A549 (cell line): ENCODE measurements at regions not wholly inside any gene's neighbourhood (a gene's known extent, or its start where the extent isn't known, plus 50 kb on each side); places are given as distances from the start of the nearest gene placed in this dataset.

Source experiments
- ATAC-seq, 2 experiments: fragments of 200-7000 bp in 1 of 2; fragments of >200 bp in 1 of 2; cut with Nextera tagmentation in 1 of 2; cut with Tn5 transposase in 1 of 2; 3 replicates each; pipeline versions ENCODE4 v1.8.0 to v1.9.1; 2018 to 2020; ENCODE audit warnings: mild to moderate bottlenecking in 1 of 2, moderate library complexity in 1 of 2
- CTCF ChIA-PET: fragments of 300-600 bp; sonication (Branson Sonifier 250); formaldehyde crosslinking; extraction: SDS; loops from one replicate; lab custom pipeline; 2021; ENCODE audit warnings: antibody characterized with exemption, inconsistent platforms; lab: Yijun Ruan, JAX
- POLR2A ChIA-PET: fragments of 350-600 bp; formaldehyde crosslinking; extraction: SDS; loops from one replicate; lab custom pipeline; 2021; ENCODE audit warnings: antibody characterized with exemption, inconsistent platforms; lab: Yijun Ruan, JAX
- DNase-seq, 2 experiments: peaks; one replicate each; pipeline versions ENCODE4 v3.0.0 to v3.0.0-alpha.2; 2011 to 2016; ENCODE audit warnings: low read depth in 1 of 2, low spot score in 1 of 2
- FAIRE-seq: peaks from 2 replicates; lab custom pipeline; 2011; peaks lifted over from hg19 to GRCh38; lab: Jason Lieb, UNC
- H3K27ac ChIP-seq, 2 experiments: fragments of >200 bp; sonication (Bioruptor Twin); formaldehyde crosslinking; 3 replicates each; pipeline ENCODE4 v1.5.1; 2016 to 2017
- H3K4me1 ChIP-seq: fragments of >200 bp; sonication (Bioruptor Twin); formaldehyde crosslinking; 3 replicates; pipeline ENCODE4 v1.6.1; 2016
- H3K4me2 ChIP-seq: fragments of >200 bp; sonication (Bioruptor Twin); formaldehyde crosslinking; 3 replicates; pipeline ENCODE4 v1.6.1; 2016
- H3K4me3 ChIP-seq: fragments of >200 bp; sonication (Bioruptor Twin); formaldehyde crosslinking; 3 replicates; pipeline ENCODE4 v1.5.1; 2016
- H3K9me3 ChIP-seq: fragments of >200 bp; sonication (Bioruptor Twin); formaldehyde crosslinking; 3 replicates; pipeline ENCODE4 v1.6.1; 2016
- BHLHE40 ChIP-seq: IDR thresholded peaks from 2 replicates; pipeline ENCODE4 v1.6.1; 2012; ENCODE audit warnings: low read depth, low read length, inconsistent platforms
- CBX2 ChIP-seq: fragments of 200-600 bp; sonication (generic); IDR thresholded peaks from 2 replicates; pipeline ENCODE4 v1.6.1; 2016; ENCODE audit warnings: low read depth, mild to moderate bottlenecking, borderline replicate concordance
- CBX8 ChIP-seq: fragments of 200-600 bp; sonication (generic); IDR thresholded peaks from 2 replicates; pipeline ENCODE4 v1.6.1; 2016
- CEBPB ChIP-seq, 2 experiments: fragments of >200 bp in 1 of 2; sonication (Bioruptor Twin) in 1 of 2; formaldehyde crosslinking in 1 of 2; IDR thresholded peaks; 2 replicates each; pipeline ENCODE4 v1.6.1; 2012 to 2016
- EHF ChIP-seq: fragments of 250-450 bp; sonication (Bioruptor Pico); IDR thresholded peaks from 2 replicates; pipeline ENCODE4 v1.5.0; 2020; ENCODE audit warnings: mild to moderate bottlenecking
- FOXS1 ChIP-seq: fragments of 250-450 bp; sonication (Bioruptor Pico); IDR thresholded peaks from 2 replicates; pipeline ENCODE4 v1.5.0; 2020; ENCODE audit warnings: mild to moderate bottlenecking, moderate library complexity
- GATA3 ChIP-seq: IDR thresholded peaks from 2 replicates; pipeline ENCODE4 v1.6.1; 2012; ENCODE audit warnings: borderline replicate concordance
- HDAC2 ChIP-seq: fragments of 200-600 bp; sonication (generic); IDR thresholded peaks from 2 replicates; pipeline ENCODE4 v1.6.1; 2016
- HOXA7 ChIP-seq: fragments of 250-450 bp; sonication (Bioruptor Pico); IDR thresholded peaks from 2 replicates; pipeline ENCODE4 v1.5.0; 2020; ENCODE audit warnings: mild to moderate bottlenecking, moderate library complexity
- HOXB13 ChIP-seq: fragments of 250-450 bp; sonication (Bioruptor Pico); IDR thresholded peaks from 2 replicates; pipeline ENCODE4 v1.5.0; 2020; ENCODE audit warnings: low read depth, mild to moderate bottlenecking, moderate library complexity
- KDM1A ChIP-seq: fragments of 200-600 bp; sonication (generic); IDR thresholded peaks from 2 replicates; pipeline ENCODE4 v1.6.1; 2016; ENCODE audit warnings: low read depth, mild to moderate bottlenecking
- KDM5A ChIP-seq: fragments of 200-600 bp; sonication (generic); IDR thresholded peaks from 2 replicates; pipeline ENCODE4 v1.6.1; 2016; ENCODE audit warnings: antibody characterized with exemption, mild to moderate bottlenecking
- MYC ChIP-seq: IDR thresholded peaks from 2 replicates; pipeline ENCODE4 v1.6.1; 2012; ENCODE audit warnings: mild to moderate bottlenecking, inconsistent platforms, low read length, improper control_type of control experiment, borderline replicate concordance
- PHF8 ChIP-seq: fragments of 200-600 bp; sonication (generic); IDR thresholded peaks from 2 replicates; pipeline ENCODE4 v1.6.1; 2016; ENCODE audit warnings: low read depth, mild to moderate bottlenecking, antibody characterized with exemption, moderate library complexity, borderline replicate concordance
- POLR2AphosphoS2 ChIP-seq: conservative IDR thresholded peaks from 2 replicates; pipeline ENCODE4 v1.6.1; 2012; ENCODE audit warnings: low read length, improper control_type of control experiment, inconsistent platforms
- RNF2 ChIP-seq: fragments of 200-600 bp; sonication (generic); IDR thresholded peaks from 2 replicates; pipeline ENCODE4 v1.6.1; 2016; ENCODE audit warnings: low read depth, mild to moderate bottlenecking, antibody characterized with exemption, moderate library complexity, borderline replicate concordance
- TP53 ChIP-seq: fragments of 250-450 bp; sonication (Bioruptor Pico); IDR thresholded peaks from 2 replicates; pipeline ENCODE4 v1.5.0; 2021; ENCODE audit warnings: mild to moderate bottlenecking, moderate library complexity
- ZNF302 ChIP-seq: fragments of 250-450 bp; sonication (Bioruptor Pico); IDR thresholded peaks from 2 replicates; pipeline ENCODE4 v1.9.0; 2021; ENCODE audit warnings: inconsistent platforms, mild to moderate bottlenecking, moderate library complexity
- ZSCAN20 ChIP-seq: fragments of 250-450 bp; sonication (Bioruptor Pico); IDR thresholded peaks from 2 replicates; pipeline ENCODE4 v1.8.0; 2022; ENCODE audit warnings: mild to moderate bottlenecking, moderate library complexity
- WGBS: methylation state at CpG from one replicate; pipeline ENCODE4 v1.1.6; 2017; ENCODE audit errors: missing lambda C conversion rate; 5-methylcytosine and 5-hydroxymethylcytosine counted together
- TF ChIP-seq, protein P1 (sequence below): fragments of 150-350 bp; IDR thresholded peaks from 2 replicates; pipeline ENCODE4 v1.6.1; 2014; ENCODE audit warnings: low read depth, mild to moderate bottlenecking, low read length
- TF ChIP-seq, protein P2 (sequence below): fragments of 200-600 bp; sonication (generic); IDR thresholded peaks from 2 replicates; pipeline ENCODE4 v1.6.1; 2016; ENCODE audit warnings: antibody characterized with exemption, mild to moderate bottlenecking, moderate library complexity
- TF ChIP-seq, protein P3 (sequence below): fragments of >200 bp; sonication (Bioruptor Twin); formaldehyde crosslinking; IDR thresholded peaks from 2 replicates; pipeline ENCODE4 v1.6.1; 2016
- TF ChIP-seq, protein P4 (sequence below): IDR thresholded peaks from 2 replicates; pipeline ENCODE4 v1.6.1; 2012
- TF ChIP-seq, protein P5 (sequence below): fragments of >200 bp; sonication (Bioruptor Twin); formaldehyde crosslinking; IDR thresholded peaks from 3 replicates; pipeline ENCODE4 v1.5.1; 2016
- TF ChIP-seq, protein P6 (sequence below): fragments of 250-450 bp; sonication (Bioruptor Pico); IDR thresholded peaks from 2 replicates; pipeline ENCODE4 v1.5.0; 2020; ENCODE audit warnings: low read depth, mild to moderate bottlenecking, moderate library complexity

DNA sequence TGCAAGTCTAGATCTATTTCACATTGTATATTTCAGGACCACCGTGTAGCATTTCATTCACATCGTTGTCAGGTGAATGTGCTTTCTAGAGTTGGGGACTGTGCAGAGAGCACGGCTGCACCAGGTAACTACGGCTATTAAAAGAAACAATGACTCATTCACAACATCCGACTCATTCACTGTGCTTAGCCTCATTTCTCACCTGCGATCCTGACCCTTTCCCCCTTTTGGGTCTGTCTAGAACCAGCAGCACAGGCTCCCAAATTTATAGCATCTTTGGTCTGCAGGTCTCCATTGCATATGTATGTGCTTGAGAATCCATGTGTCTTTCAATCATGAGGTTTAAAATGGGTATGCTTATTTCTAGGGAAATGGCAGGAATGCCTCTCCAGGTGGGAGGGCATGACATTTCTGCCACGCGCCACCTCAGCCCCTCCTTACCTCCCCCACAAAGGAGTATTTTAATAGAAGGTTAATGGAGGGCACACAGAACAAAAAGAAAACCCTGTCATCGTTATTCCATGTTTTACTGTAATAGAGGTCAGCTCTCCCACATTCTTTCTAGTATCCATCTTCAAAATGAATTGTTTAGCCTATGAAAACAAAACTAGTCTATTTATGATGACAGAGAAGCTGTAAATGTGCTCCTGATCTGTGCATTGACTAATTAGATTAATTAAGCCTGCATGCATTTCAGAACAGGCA, 246.7 kb upstream of the EPHA4 start:
- H3K27ac ChIP-seq, result no peak overlapping the region
- DNase-seq, result no peak
- ATAC-seq, result no peak; a peak in 1 of 6 replicates
- 23% methylated on average over 9 of the region's 9 CpGs for WGBS
- no peak overlapping the region for H3K4me2 ChIP-seq
- H3K9me3 ChIP-seq, result 0 out of 3 replicates have a peak, but pooled peaks cover 2% of the 10 kb centered on the region
- POLR2A ChIA-PET, result no interaction called here
- H3K4me1 ChIP-seq, result no peaks in the 10 kb centered on the region
- H3K4me3 ChIP-seq, result no peak overlapping the region
- TF ChIP-seq HOXB13 (CRISPR knock-in tag) (no peak), KDM1A (no peak), CBX8 (no peak), PHF8 (no peak), CBX2 (no peak), RNF2 (no peak), ZNF302 (no peak), HOXA7 (CRISPR knock-in tag) (no peak), MYC (no peak), ZSCAN20 (no peak), CEBPB (IDR thresholded peaks at IDR 0.05) (no peak), FOXS1 (CRISPR knock-in tag) (no peak), GATA3 (no peak)
- TF ChIP-seq, protein P1, sequence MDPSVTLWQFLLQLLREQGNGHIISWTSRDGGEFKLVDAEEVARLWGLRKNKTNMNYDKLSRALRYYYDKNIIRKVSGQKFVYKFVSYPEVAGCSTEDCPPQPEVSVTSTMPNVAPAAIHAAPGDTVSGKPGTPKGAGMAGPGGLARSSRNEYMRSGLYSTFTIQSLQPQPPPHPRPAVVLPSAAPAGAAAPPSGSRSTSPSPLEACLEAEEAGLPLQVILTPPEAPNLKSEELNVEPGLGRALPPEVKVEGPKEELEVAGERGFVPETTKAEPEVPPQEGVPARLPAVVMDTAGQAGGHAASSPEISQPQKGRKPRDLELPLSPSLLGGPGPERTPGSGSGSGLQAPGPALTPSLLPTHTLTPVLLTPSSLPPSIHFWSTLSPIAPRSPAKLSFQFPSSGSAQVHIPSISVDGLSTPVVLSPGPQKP, result no peak
- TF ChIP-seq, protein P2, sequence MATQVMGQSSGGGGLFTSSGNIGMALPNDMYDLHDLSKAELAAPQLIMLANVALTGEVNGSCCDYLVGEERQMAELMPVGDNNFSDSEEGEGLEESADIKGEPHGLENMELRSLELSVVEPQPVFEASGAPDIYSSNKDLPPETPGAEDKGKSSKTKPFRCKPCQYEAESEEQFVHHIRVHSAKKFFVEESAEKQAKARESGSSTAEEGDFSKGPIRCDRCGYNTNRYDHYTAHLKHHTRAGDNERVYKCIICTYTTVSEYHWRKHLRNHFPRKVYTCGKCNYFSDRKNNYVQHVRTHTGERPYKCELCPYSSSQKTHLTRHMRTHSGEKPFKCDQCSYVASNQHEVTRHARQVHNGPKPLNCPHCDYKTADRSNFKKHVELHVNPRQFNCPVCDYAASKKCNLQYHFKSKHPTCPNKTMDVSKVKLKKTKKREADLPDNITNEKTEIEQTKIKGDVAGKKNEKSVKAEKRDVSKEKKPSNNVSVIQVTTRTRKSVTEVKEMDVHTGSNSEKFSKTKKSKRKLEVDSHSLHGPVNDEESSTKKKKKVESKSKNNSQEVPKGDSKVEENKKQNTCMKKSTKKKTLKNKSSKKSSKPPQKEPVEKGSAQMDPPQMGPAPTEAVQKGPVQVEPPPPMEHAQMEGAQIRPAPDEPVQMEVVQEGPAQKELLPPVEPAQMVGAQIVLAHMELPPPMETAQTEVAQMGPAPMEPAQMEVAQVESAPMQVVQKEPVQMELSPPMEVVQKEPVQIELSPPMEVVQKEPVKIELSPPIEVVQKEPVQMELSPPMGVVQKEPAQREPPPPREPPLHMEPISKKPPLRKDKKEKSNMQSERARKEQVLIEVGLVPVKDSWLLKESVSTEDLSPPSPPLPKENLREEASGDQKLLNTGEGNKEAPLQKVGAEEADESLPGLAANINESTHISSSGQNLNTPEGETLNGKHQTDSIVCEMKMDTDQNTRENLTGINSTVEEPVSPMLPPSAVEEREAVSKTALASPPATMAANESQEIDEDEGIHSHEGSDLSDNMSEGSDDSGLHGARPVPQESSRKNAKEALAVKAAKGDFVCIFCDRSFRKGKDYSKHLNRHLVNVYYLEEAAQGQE, result no peak
- TF ChIP-seq, protein P3, sequence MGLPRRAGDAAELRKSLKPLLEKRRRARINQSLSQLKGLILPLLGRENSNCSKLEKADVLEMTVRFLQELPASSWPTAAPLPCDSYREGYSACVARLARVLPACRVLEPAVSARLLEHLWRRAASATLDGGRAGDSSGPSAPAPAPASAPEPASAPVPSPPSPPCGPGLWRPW, result no peak
- TF ChIP-seq, protein P4, sequence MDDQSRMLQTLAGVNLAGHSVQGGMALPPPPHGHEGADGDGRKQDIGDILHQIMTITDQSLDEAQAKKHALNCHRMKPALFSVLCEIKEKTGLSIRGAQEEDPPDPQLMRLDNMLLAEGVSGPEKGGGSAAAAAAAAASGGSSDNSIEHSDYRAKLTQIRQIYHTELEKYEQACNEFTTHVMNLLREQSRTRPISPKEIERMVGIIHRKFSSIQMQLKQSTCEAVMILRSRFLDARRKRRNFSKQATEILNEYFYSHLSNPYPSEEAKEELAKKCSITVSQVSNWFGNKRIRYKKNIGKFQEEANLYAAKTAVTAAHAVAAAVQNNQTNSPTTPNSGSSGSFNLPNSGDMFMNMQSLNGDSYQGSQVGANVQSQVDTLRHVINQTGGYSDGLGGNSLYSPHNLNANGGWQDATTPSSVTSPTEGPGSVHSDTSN, result no peak
- TF ChIP-seq, all 56 proteins: peak for 0
- CTCF ChIA-PET, result no interaction called here
- FAIRE-seq, result no peak

DNA sequence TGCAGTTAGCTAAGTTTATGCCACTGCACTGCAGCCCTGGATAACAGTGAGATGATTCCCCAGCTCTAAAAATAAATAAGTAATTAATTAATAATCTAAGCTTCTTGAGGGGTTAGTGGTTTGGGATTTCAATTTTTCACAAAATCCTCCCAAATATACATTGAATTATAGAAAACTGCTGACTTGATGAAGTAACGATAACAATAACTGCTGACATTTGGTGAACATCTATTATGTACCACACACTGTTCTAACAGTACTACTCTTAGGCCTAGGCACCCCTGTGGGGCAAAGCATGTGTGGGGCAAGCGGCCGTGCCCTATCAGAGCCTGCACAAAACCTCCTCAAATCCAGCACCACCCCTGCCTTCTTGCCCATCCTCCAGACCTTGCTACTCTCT, 245.8 kb upstream of the EPHA4 start:
- ATAC-seq, result no peak
- 45% methylated on average over 3 of the region's 3 CpGs for WGBS
- Histone ChIP-seq H3K4me2 (no peak overlapping the region), H3K27ac (no peak overlapping the region), H3K4me3 (no peak overlapping the region), H3K9me3 (0 out of 3 replicates have a peak, but pooled peaks cover 2% of the 10 kb centered on the region), H3K4me1 (no peaks in the 10 kb centered on the region)
- DNase-seq, result no peak
- no peak for FAIRE-seq
- ChIA-PET POLR2A (no interaction called here), CTCF (no interaction called here)
- TF ChIP-seq HDAC2 (no peak), PHF8 (no peak), POLR2AphosphoS2 (no peak), BHLHE40 (no peak), CEBPB (IDR thresholded peaks at IDR 0.05) (no peak), KDM5A (no peak), TP53 (CRISPR knock-in tag) (no peak), EHF (CRISPR knock-in tag) (no peak), FOXS1 (CRISPR knock-in tag) (no peak)
- TF ChIP-seq, protein P2, result no peak
- TF ChIP-seq, protein P5, sequence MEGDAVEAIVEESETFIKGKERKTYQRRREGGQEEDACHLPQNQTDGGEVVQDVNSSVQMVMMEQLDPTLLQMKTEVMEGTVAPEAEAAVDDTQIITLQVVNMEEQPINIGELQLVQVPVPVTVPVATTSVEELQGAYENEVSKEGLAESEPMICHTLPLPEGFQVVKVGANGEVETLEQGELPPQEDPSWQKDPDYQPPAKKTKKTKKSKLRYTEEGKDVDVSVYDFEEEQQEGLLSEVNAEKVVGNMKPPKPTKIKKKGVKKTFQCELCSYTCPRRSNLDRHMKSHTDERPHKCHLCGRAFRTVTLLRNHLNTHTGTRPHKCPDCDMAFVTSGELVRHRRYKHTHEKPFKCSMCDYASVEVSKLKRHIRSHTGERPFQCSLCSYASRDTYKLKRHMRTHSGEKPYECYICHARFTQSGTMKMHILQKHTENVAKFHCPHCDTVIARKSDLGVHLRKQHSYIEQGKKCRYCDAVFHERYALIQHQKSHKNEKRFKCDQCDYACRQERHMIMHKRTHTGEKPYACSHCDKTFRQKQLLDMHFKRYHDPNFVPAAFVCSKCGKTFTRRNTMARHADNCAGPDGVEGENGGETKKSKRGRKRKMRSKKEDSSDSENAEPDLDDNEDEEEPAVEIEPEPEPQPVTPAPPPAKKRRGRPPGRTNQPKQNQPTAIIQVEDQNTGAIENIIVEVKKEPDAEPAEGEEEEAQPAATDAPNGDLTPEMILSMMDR, result no peak
- TF ChIP-seq, protein P6, sequence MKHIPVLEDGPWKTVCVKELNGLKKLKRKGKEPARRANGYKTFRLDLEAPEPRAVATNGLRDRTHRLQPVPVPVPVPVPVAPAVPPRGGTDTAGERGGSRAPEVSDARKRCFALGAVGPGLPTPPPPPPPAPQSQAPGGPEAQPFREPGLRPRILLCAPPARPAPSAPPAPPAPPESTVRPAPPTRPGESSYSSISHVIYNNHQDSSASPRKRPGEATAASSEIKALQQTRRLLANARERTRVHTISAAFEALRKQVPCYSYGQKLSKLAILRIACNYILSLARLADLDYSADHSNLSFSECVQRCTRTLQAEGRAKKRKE (CRISPR knock-in tag), result no peak
